ENCODE measurements at regions not wholly inside any gene's neighbourhood (a gene's known extent, or its start where the extent isn't known, plus 50 kb on each side); places are given as distances from the start of the nearest gene placed in this dataset.

DNA sequence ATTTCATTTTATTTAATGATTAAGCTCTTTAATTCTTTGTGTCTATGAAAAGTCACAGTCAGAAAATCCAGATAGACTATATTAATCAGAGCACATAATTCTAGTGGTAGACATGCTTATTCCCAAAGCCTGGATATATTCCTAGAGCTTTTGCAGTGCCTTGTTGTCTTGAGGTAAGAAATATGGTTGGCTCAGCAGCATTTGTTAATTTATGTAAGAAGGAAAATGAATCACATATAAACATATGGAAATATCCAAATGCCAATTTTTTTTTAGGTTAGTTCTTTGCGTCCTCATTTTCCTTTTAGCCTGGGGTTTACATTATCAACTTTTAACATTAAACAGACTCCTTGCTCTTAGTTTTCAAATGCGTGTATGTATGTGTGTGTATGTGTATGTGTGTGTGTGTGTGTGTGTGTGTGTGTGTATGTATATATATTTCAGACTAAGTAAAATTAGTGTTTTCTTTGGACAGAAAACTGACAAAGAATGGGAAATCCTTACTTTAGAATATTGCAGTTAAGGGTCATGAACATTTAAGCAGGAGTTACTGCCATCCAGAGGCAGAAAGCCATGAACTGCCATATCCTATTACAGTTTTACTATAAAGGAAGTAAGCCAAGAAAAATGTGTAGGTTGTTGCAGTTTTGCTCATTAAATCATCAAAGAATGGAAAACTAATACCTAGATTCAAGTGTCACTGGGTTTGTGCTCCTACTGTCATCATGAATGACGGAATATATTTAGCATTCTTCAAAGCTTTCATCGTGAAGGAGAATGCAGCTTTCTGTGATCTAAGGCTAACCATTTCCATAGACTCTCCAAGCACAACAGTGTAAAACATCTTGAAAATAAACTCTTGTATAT is 477.1 kb upstream of the NR5A2 start:
- TF ChIP-seq, protein P1, sequence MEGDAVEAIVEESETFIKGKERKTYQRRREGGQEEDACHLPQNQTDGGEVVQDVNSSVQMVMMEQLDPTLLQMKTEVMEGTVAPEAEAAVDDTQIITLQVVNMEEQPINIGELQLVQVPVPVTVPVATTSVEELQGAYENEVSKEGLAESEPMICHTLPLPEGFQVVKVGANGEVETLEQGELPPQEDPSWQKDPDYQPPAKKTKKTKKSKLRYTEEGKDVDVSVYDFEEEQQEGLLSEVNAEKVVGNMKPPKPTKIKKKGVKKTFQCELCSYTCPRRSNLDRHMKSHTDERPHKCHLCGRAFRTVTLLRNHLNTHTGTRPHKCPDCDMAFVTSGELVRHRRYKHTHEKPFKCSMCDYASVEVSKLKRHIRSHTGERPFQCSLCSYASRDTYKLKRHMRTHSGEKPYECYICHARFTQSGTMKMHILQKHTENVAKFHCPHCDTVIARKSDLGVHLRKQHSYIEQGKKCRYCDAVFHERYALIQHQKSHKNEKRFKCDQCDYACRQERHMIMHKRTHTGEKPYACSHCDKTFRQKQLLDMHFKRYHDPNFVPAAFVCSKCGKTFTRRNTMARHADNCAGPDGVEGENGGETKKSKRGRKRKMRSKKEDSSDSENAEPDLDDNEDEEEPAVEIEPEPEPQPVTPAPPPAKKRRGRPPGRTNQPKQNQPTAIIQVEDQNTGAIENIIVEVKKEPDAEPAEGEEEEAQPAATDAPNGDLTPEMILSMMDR (IDR thresholded peaks at IDR 0.05; ENCODE audit: insufficient read depth, low read length, poor library complexity, severe bottlenecking) = peak; percentile 15
- TF ChIP-seq EZH2phosphoT487 (conservative IDR thresholded peaks at IDR 0.05; ENCODE audit: low read length) = no peak
